OCI-LY7 (cell line): ENCODE measurements at regions not wholly inside any gene's neighbourhood (a gene's known extent, or its start where the extent isn't known, plus 50 kb on each side); places are given as distances from the start of the nearest gene placed in this dataset.

Experiments
- BruUV-seq: library from RNA; stranded (reverse); fragments of 400-500 nt; replicated peaks from 2 replicates; lab custom pipeline; 2021; lab: Mats Ljungman, UMichigan
- CTCF ChIA-PET: fragments of 300-600 bp; sonication (Branson Sonifier 250); formaldehyde crosslinking; loops from one replicate; lab custom pipeline; 2022; ENCODE audit warnings: antibody characterized with exemption; ENCODE audit not compliant: unreplicated experiment; lab: Charles Lee
- POLR2A ChIA-PET: fragments of 300-600 bp; sonication (Branson Sonifier 250); formaldehyde crosslinking; loops from one replicate; lab custom pipeline; 2022; ENCODE audit warnings: antibody characterized with exemption; lab: Charles Lee
- DNase-seq: peaks from one replicate; pipeline ENCODE4 v3.0.0-alpha.2; 2015; ENCODE audit warnings: low spot score
- H2AFZ ChIP-seq: fragments of 200-600 bp; sonication (generic), shearing (Covaris generic); 2 replicates; pipeline ENCODE4 v1.6.1; 2014; ENCODE audit warnings: mild to moderate bottlenecking, antibody characterized with exemption, low read length, moderate library complexity
- H3K27ac ChIP-seq: fragments of 200-600 bp; sonication (generic); 2 replicates; pipeline ENCODE4 v1.5.1; 2014; ENCODE audit warnings: mixed run types, low read depth, mild to moderate bottlenecking, moderate library complexity, low read length, inconsistent platforms; ENCODE audit not compliant: poor library complexity, severe bottlenecking
- H3K36me3 ChIP-seq: fragments of 200-600 bp; sonication (generic); 2 replicates; pipeline ENCODE4 v1.6.1; 2014; ENCODE audit warnings: mild to moderate bottlenecking, antibody characterized with exemption, low read length, moderate library complexity, mixed read lengths; ENCODE audit not compliant: insufficient read depth
- H3K4me1 ChIP-seq: fragments of 200-600 bp; sonication (generic); 2 replicates; pipeline ENCODE4 v1.5.1; 2014; ENCODE audit warnings: mild to moderate bottlenecking, low read length; ENCODE audit not compliant: insufficient read depth, poor library complexity, severe bottlenecking
- H3K4me2 ChIP-seq: fragments of 200-600 bp; sonication (generic); 2 replicates; pipeline ENCODE4 v1.6.1; 2014; ENCODE audit warnings: mild to moderate bottlenecking, low read length
- H3K4me3 ChIP-seq: fragments of 200-600 bp; sonication (generic); 2 replicates; pipeline ENCODE4 v1.5.1; 2014; ENCODE audit warnings: mild to moderate bottlenecking, low read depth, low read length; ENCODE audit not compliant: poor library complexity, severe bottlenecking
- H3K79me2 ChIP-seq: fragments of 200-600 bp; sonication (generic); 2 replicates; pipeline ENCODE4 v1.6.1; 2016; ENCODE audit warnings: low read depth, mild to moderate bottlenecking, low read length, moderate library complexity, mixed read lengths; ENCODE audit not compliant: insufficient read depth
- H3K9me2 ChIP-seq: fragments of 200-600 bp; sonication (generic); 2 replicates; pipeline ENCODE4 v1.6.1; 2016; ENCODE audit warnings: mild to moderate bottlenecking, low read length, mixed read lengths; ENCODE audit not compliant: insufficient read depth
- H3K9me3 ChIP-seq: fragments of 200-600 bp; sonication (generic); 2 replicates; pipeline ENCODE4 v1.6.1; 2014; ENCODE audit warnings: mild to moderate bottlenecking, mixed run types, low read length, mixed read lengths
- H4K20me1 ChIP-seq: fragments of 200-600 bp; sonication (generic); 2 replicates; pipeline ENCODE4 v1.6.1; 2014; ENCODE audit warnings: mild to moderate bottlenecking, antibody characterized with exemption, low read length, moderate library complexity, mixed read lengths; ENCODE audit not compliant: insufficient read depth
- CTCF ChIP-seq: fragments of 200-600 bp; sonication (generic); conservative IDR thresholded peaks from 2 replicates; pipeline ENCODE4 v1.5.1; 2014; ENCODE audit warnings: mild to moderate bottlenecking, antibody characterized with exemption, low read length, moderate library complexity, mixed read lengths
- EZH2phosphoT487 ChIP-seq: fragments of 200-600 bp; sonication (generic); IDR thresholded peaks from 2 replicates; pipeline ENCODE4 v1.6.1; 2018; ENCODE audit warnings: low read depth, borderline replicate concordance, mild to moderate bottlenecking, mixed run types, antibody characterized with exemption, low read length, moderate library complexity, mixed read lengths
- intact Hi-C: fragments of 100-400 bp; cut with micrococcal nuclease; formaldehyde crosslinking; loops from one replicate; pipeline ENCODE4 v1.10.0; 2022; ENCODE audit not compliant: unreplicated experiment

- peak overlapping the region; percentile 79 for H2AFZ ChIP-seq
- no TSS peak for BruUV-seq
- CTCF ChIA-PET, result interaction anchor here (0.6 kb wide), 1 partner anchor 1107 kb away, joined by 3 read pairs; no protein-coding TSS in a partner anchor
- H3K4me2 ChIP-seq, result peak overlapping the region; percentile 61
- TF ChIP-seq EZH2phosphoT487, result no peak
- TF ChIP-seq CTCF, result no peak
- DNase-seq, result peak; percentile 66
- no peaks in the 10 kb centered on the region for H3K9me2 ChIP-seq
- H3K4me1 ChIP-seq, result peaks cover 46% of the 10 kb centered on the region
- POLR2A ChIA-PET, result interaction anchor here (0.5 to 2.6 kb wide), 8 partner anchors 15 to 674 kb away, joined by 3 to 12 read pairs (median 4); no protein-coding TSS in a partner anchor
- H3K4me3 ChIP-seq, result peak overlapping the region; percentile 26
- H4K20me1 ChIP-seq, result no peaks in the 10 kb centered on the region
- no peaks in the 10 kb centered on the region for H3K79me2 ChIP-seq
- intact Hi-C loops, result loop anchor here (1.0 to 5.0 kb wide), 3 partner anchors 57 to 123 kb away; partner anchors contain the start of gene SPRED1
- peak overlapping the region; percentile 1 for H3K27ac ChIP-seq
- H3K9me3 ChIP-seq, result no peaks in the 10 kb centered on the region
- no peaks in the 10 kb centered on the region for H3K36me3 ChIP-seq
Measured at GRCh38 chr15:38129531-38130204, 123.0 kb upstream of the SPRED1 start.

GRCh38 chr15:38130205-38130567 is 122.5 kb upstream of the SPRED1 start:
- DNase-seq, result peak; percentile 25
- Histone ChIP-seq H2AFZ (peak overlapping the region; percentile 79), H3K4me2 (peak overlapping the region; percentile 61), H3K4me1 (peaks cover 46% of the 10 kb centered on the region), H3K79me2 (no peaks in the 10 kb centered on the region), H3K9me3 (no peaks in the 10 kb centered on the region), H3K4me3 (peak overlapping the region; percentile 26), H3K36me3 (no peaks in the 10 kb centered on the region), H4K20me1 (no peaks in the 10 kb centered on the region), H3K27ac (peak overlapping the region; percentile 1), H3K9me2 (no peaks in the 10 kb centered on the region)
- intact Hi-C loops, result loop anchor here (1.0 to 5.0 kb wide), 3 partner anchors 57 to 122 kb away; partner anchors contain the start of gene SPRED1
- ChIA-PET POLR2A (interaction anchor here (0.9 to 2.6 kb wide), 7 partner anchors 14 to 124 kb away, joined by 3 to 12 read pairs (median 5); no protein-coding TSS in a partner anchor), CTCF (interaction anchor here (0.6 kb wide), 1 partner anchor 1106 kb away, joined by 3 read pairs; no protein-coding TSS in a partner anchor)
- no TSS peak for BruUV-seq
- TF ChIP-seq CTCF (no peak), EZH2phosphoT487 (no peak)
